ENCODE measurements at regions not wholly inside any gene's neighbourhood (a gene's known extent, or its start where the extent isn't known, plus 50 kb on each side); places are given as distances from the start of the nearest gene placed in this dataset.

DNA sequence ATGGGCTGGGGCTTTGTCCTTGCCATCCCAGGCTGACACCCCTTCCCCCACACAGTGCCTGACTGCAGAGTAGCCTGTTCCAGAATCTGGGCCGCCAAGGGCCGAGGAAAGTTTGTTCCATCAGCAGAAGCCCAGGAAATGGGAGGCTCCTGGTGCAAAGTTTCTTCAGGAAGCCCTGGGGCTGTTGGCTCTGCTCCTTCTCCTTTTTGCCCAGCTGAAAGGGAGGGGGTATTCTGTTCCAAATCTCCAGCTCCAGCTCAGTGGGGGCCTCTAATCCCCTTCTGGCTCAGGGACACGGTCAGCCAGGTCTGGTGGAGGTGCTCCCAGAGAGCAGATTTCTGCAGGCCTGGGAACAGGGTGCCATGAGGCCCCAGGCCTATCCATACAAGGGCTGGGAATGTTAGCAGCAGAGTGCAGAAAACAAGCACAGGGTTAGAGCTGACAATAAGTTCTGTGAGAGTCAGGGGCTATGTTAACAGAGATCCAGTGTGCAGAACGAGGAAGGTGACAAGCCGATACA lies 399.5 kb downstream of the RPS24 start:
- TF ChIP-seq POLR2AphosphoS5 (IDR thresholded peaks at IDR 0.05; ENCODE audit: low read depth, low read length) (no peak), TAF1 (IDR thresholded peaks at IDR 0.05; ENCODE audit: borderline replicate concordance, insufficient read depth, low read length) (no peak), FOXP2 (optimal IDR thresholded peaks at IDR 0.05; ENCODE audit: borderline replicate concordance, extremely low read depth, extremely low read length, insufficient read depth) (no peak), SIN3A (IDR thresholded peaks at IDR 0.05; ENCODE audit: borderline replicate concordance, insufficient read depth, low read length) (no peak)
- TF ChIP-seq, protein P1, sequence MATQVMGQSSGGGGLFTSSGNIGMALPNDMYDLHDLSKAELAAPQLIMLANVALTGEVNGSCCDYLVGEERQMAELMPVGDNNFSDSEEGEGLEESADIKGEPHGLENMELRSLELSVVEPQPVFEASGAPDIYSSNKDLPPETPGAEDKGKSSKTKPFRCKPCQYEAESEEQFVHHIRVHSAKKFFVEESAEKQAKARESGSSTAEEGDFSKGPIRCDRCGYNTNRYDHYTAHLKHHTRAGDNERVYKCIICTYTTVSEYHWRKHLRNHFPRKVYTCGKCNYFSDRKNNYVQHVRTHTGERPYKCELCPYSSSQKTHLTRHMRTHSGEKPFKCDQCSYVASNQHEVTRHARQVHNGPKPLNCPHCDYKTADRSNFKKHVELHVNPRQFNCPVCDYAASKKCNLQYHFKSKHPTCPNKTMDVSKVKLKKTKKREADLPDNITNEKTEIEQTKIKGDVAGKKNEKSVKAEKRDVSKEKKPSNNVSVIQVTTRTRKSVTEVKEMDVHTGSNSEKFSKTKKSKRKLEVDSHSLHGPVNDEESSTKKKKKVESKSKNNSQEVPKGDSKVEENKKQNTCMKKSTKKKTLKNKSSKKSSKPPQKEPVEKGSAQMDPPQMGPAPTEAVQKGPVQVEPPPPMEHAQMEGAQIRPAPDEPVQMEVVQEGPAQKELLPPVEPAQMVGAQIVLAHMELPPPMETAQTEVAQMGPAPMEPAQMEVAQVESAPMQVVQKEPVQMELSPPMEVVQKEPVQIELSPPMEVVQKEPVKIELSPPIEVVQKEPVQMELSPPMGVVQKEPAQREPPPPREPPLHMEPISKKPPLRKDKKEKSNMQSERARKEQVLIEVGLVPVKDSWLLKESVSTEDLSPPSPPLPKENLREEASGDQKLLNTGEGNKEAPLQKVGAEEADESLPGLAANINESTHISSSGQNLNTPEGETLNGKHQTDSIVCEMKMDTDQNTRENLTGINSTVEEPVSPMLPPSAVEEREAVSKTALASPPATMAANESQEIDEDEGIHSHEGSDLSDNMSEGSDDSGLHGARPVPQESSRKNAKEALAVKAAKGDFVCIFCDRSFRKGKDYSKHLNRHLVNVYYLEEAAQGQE (IDR thresholded peaks at IDR 0.05; ENCODE audit: insufficient read depth in 1 of 2, low read depth in 2 of 2, low read length in 2 of 2) = no peak

DNA sequence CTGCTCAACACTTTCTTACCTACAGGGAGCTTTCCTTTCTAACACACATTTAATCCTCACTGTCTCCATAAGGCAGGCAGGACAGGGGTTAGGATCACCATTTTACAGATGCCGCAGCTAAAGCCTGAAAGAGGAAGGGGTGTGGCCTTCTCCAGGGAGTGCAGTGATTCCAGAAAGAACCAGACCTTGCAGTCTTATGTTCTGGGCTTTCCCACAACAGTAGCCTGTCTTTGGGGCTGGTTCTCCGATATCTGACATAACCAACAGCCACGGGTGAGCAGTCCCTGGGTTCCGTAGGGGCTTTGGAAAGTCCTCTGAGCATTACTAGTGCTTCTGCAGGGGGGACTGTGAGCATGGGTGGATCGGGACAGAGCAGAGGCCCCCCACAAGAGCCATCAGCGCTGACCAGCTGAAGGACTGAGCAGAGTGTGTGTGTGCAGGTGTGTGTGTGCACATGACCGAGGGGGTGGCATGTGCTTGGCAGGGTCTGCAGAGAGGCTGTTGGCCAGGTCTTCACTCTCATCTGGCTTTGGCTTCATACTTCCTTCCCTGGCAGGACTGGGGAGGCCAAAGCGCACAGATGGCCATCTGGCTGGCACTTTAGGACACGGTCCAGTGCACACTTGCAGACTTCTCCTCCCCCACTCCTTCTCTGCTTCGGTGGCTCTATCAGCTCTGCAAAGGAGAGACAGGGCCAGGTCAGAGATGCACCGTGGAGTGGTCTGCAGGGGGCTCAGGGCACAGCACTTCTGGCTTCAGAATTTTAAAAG lies 400.3 kb downstream of the RPS24 start:
- no peak for TF ChIP-seq SIN3A (IDR thresholded peaks at IDR 0.05; ENCODE audit: borderline replicate concordance, insufficient read depth, low read length)
- TF ChIP-seq FOXP2 (optimal IDR thresholded peaks at IDR 0.05; ENCODE audit: borderline replicate concordance, extremely low read depth, extremely low read length, insufficient read depth) = no peak
- TF ChIP-seq TAF1 (IDR thresholded peaks at IDR 0.05; ENCODE audit: borderline replicate concordance, insufficient read depth, low read length) = no peak
- TF ChIP-seq, protein P1 (IDR thresholded peaks at IDR 0.05; ENCODE audit: insufficient read depth in 1 of 2, low read depth in 2 of 2, low read length in 2 of 2) = no peak
- TF ChIP-seq POLR2AphosphoS5 (IDR thresholded peaks at IDR 0.05; ENCODE audit: low read depth, low read length) = no peak

DNA sequence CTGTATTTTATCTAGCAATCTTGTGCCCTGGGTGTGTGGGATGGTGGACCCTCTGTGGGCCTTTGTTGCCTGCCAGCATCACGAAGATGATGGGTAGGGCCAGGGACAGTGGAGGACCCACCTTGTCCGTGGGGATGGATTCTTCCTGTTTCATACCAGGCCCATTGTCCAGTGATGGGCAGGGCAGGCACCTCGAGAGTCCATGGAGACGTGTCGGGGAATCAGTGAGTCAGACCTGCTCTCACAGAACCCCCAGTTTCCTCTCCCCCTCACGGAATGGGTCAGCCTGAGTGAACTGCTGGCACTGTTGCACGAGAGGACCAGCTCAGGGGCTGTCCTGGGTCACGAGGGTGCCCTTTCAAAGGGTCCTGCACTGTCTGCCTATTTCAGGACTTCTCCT lies 401.2 kb downstream of the RPS24 start:
- TF ChIP-seq FOXP2 (optimal IDR thresholded peaks at IDR 0.05; ENCODE audit: borderline replicate concordance, extremely low read depth, extremely low read length, insufficient read depth) (no peak), TAF1 (IDR thresholded peaks at IDR 0.05; ENCODE audit: borderline replicate concordance, insufficient read depth, low read length) (no peak), SIN3A (IDR thresholded peaks at IDR 0.05; ENCODE audit: borderline replicate concordance, insufficient read depth, low read length) (no peak), POLR2AphosphoS5 (IDR thresholded peaks at IDR 0.05; ENCODE audit: low read depth, low read length) (no peak)
- TF ChIP-seq, protein P1 (IDR thresholded peaks at IDR 0.05; ENCODE audit: insufficient read depth in 1 of 2, low read depth in 2 of 2, low read length in 2 of 2) = no peak

GRCh38 chr10:78435484-78436221 lies 402.0 kb downstream of the RPS24 start:
- TF ChIP-seq FOXP2 (optimal IDR thresholded peaks at IDR 0.05; ENCODE audit: borderline replicate concordance, extremely low read depth, extremely low read length, insufficient read depth) = no peak
- TF ChIP-seq, protein P1 (IDR thresholded peaks at IDR 0.05; ENCODE audit: insufficient read depth in 1 of 2, low read depth in 2 of 2, low read length in 2 of 2) = no peak
